KMS-11 (cell line): ENCODE measurements at regions not wholly inside any gene's neighbourhood (a gene's known extent, or its start where the extent isn't known, plus 50 kb on each side); places are given as distances from the start of the nearest gene placed in this dataset.

Source experiments
- H2AFZ ChIP-seq: fragments of 200-600 bp; sonication (generic); 2 replicates; pipeline ENCODE4 v1.6.1; 2016; ENCODE audit warnings: antibody characterized with exemption, mixed run types, low read depth
- H3K27ac ChIP-seq: fragments of 200-600 bp; sonication (generic); 2 replicates; pipeline ENCODE4 v1.6.1; 2016; ENCODE audit warnings: mild to moderate bottlenecking, mixed run types
- H3K27me3 ChIP-seq: fragments of 200-600 bp; sonication (generic); 2 replicates; pipeline ENCODE4 v1.6.1; 2017; ENCODE audit warnings: mild to moderate bottlenecking, low read depth, mixed run types, moderate library complexity; ENCODE audit not compliant: insufficient read depth
- H3K36me3 ChIP-seq: fragments of 200-600 bp; sonication (generic); 2 replicates; pipeline ENCODE4 v1.6.1; 2017; ENCODE audit warnings: mild to moderate bottlenecking, mixed run types; ENCODE audit not compliant: insufficient read depth
- H3K4me1 ChIP-seq: fragments of 200-600 bp; sonication (generic); 2 replicates; pipeline ENCODE4 v1.6.1; 2016; ENCODE audit warnings: mild to moderate bottlenecking, low read depth, mixed run types; ENCODE audit not compliant: poor library complexity, severe bottlenecking
- H3K4me2 ChIP-seq: fragments of 200-600 bp; sonication (generic); 2 replicates; pipeline ENCODE4 v1.7.0; 2016; ENCODE audit warnings: mild to moderate bottlenecking, mixed run types
- H3K4me3 ChIP-seq: fragments of 200-600 bp; sonication (generic); IDR thresholded peaks from 2 replicates; pipeline ENCODE4 v1.6.1; 2017; ENCODE audit warnings: low read depth, low read length, mixed read lengths; ENCODE audit not compliant: insufficient read depth
- H3K79me2 ChIP-seq: fragments of 200-600 bp; sonication (generic); 2 replicates; pipeline ENCODE4 v1.6.1; 2016; ENCODE audit warnings: low read depth, mixed run types; ENCODE audit not compliant: insufficient read depth
- H3K9ac ChIP-seq: fragments of 200-600 bp; sonication (generic); 2 replicates; pipeline ENCODE4 v1.6.1; 2016; ENCODE audit warnings: mild to moderate bottlenecking, mixed run types
- H4K20me1 ChIP-seq: fragments of 200-600 bp; sonication (generic); 2 replicates; pipeline ENCODE4 v1.6.1; 2016; ENCODE audit warnings: mild to moderate bottlenecking, mixed run types; ENCODE audit not compliant: insufficient read depth
- CTCF ChIP-seq: fragments of 200-600 bp; sonication (generic); conservative IDR thresholded peaks from 2 replicates; pipeline ENCODE4 v1.6.1; 2017; ENCODE audit warnings: low read depth, mild to moderate bottlenecking, antibody characterized with exemption, low read length, moderate library complexity, mixed read lengths

- H3K36me3 ChIP-seq: no peaks in the 10 kb centered on the region
- no peak overlapping the region for H2AFZ ChIP-seq
- no peaks in the 10 kb centered on the region for H3K4me1 ChIP-seq
- no peaks in the 10 kb centered on the region for H3K27me3 ChIP-seq
- no peaks in the 10 kb centered on the region for H4K20me1 ChIP-seq
- H3K9ac ChIP-seq: no peak overlapping the region
- H3K4me2 ChIP-seq: no peak overlapping the region
- H3K27ac ChIP-seq: no peak overlapping the region
- no peak for TF ChIP-seq CTCF
- no peak overlapping the region for H3K4me3 ChIP-seq
- no peaks in the 10 kb centered on the region for H3K79me2 ChIP-seq
Observed at GRCh38 chr11:98834776-98835175, 186.0 kb upstream of the CNTN5 start.

- H3K27me3 ChIP-seq: no peaks in the 10 kb centered on the region
- TF ChIP-seq CTCF: no peak
- H3K36me3 ChIP-seq: no peaks in the 10 kb centered on the region
- H3K27ac ChIP-seq: no peak overlapping the region
- no peak overlapping the region for H3K9ac ChIP-seq
- no peak overlapping the region for H2AFZ ChIP-seq
- no peak overlapping the region for H3K4me3 ChIP-seq
- no peaks in the 10 kb centered on the region for H4K20me1 ChIP-seq
- H3K79me2 ChIP-seq: no peaks in the 10 kb centered on the region
- no peak overlapping the region for H3K4me2 ChIP-seq
- no peaks in the 10 kb centered on the region for H3K4me1 ChIP-seq
Observed at GRCh38 chr11:98835335-98835734, 185.4 kb upstream of the CNTN5 start.

- Histone ChIP-seq H3K79me2 (no peaks in the 10 kb centered on the region), H3K27ac (no peak overlapping the region), H3K36me3 (no peaks in the 10 kb centered on the region), H3K27me3 (no peaks in the 10 kb centered on the region), H3K4me1 (no peaks in the 10 kb centered on the region), H3K4me3 (no peak overlapping the region), H4K20me1 (no peaks in the 10 kb centered on the region), H3K4me2 (no peak overlapping the region), H2AFZ (no peak overlapping the region), H3K9ac (no peak overlapping the region)
- no peak for TF ChIP-seq CTCF
Observed at GRCh38 chr11:98836156-98836555, 184.6 kb upstream of the CNTN5 start.

GRCh38 chr11:98842187-98842586 lies 178.6 kb upstream of the CNTN5 start:
- H3K27ac ChIP-seq: no peak overlapping the region
- no peaks in the 10 kb centered on the region for H3K79me2 ChIP-seq
- H3K4me3 ChIP-seq: no peak overlapping the region
- no peak overlapping the region for H2AFZ ChIP-seq
- H4K20me1 ChIP-seq: no peaks in the 10 kb centered on the region
- no peaks in the 10 kb centered on the region for H3K36me3 ChIP-seq
- no peak for TF ChIP-seq CTCF
- H3K4me2 ChIP-seq: no peak overlapping the region
- H3K9ac ChIP-seq: no peak overlapping the region
- H3K4me1 ChIP-seq: no peaks in the 10 kb centered on the region
- H3K27me3 ChIP-seq: no peaks in the 10 kb centered on the region

DNA sequence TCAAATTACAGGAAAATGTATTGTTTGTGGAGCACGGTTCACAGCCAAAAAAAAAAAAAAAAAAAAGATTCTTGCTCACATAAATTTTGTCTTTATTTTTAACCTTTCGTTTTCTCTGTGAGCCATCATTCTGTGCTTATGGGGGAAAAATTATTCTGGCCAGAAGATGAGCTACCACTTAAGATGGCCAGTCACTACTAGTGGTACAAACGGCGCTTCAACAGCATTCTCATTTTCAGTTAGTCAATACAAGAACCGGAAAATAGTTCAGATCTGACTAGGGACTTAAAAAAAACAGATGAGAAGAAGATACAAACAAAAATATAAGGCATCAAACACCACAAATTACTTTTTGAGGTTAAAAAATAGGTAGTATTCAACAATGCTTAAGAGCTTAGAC lies 158.6 kb upstream of the CNTN5 start:
- H3K36me3 ChIP-seq: no peaks in the 10 kb centered on the region
- H3K9ac ChIP-seq: no peak overlapping the region
- H4K20me1 ChIP-seq: no peaks in the 10 kb centered on the region
- no peak overlapping the region for H3K27ac ChIP-seq
- no peak overlapping the region for H2AFZ ChIP-seq
- no peak overlapping the region for H3K4me2 ChIP-seq
- no peak overlapping the region for H3K4me3 ChIP-seq
- no peaks in the 10 kb centered on the region for H3K27me3 ChIP-seq
- H3K79me2 ChIP-seq: no peaks in the 10 kb centered on the region
- TF ChIP-seq CTCF: no peak
- H3K4me1 ChIP-seq: no peaks in the 10 kb centered on the region
